GM12878 (cell line): ENCODE measurements at regions not wholly inside any gene's neighbourhood (a gene's known extent, or its start where the extent isn't known, plus 50 kb on each side); places are given as distances from the start of the nearest gene placed in this dataset.

Experiments used
- ATAC-seq: fragments of 200-7000 bp; cut with Tn5 transposase; 3 replicates; pipeline ENCODE4 v1.9.1; 2020; ENCODE audit warnings: mild to moderate bottlenecking, moderate library complexity
- BruUV-seq: library from RNA; stranded (reverse); fragments of 400-500 nt; replicated peaks from 2 replicates; lab custom pipeline; 2021; lab: Mats Ljungman, UMichigan
- CTCF ChIA-PET: fragments of 300-600 bp; sonication (Branson Sonifier 250); formaldehyde crosslinking; extraction: SDS; loops from one replicate; lab custom pipeline; 2021; ENCODE audit warnings: inconsistent platforms; lab: Yijun Ruan, JAX
- POLR2A ChIA-PET: fragments of 350-600 bp; formaldehyde crosslinking; extraction: SDS; loops from one replicate; lab custom pipeline; 2021; ENCODE audit warnings: inconsistent platforms; lab: Charles Lee
- RAD21 ChIA-PET: fragments of 300-600 bp; sonication (Branson Sonifier 250); formaldehyde crosslinking; loops from one replicate; lab custom pipeline; 2023; ENCODE audit warnings: antibody characterized with exemption; ENCODE audit not compliant: unreplicated experiment; lab: Charles Lee
- SMC1A ChIA-PET: fragments of 300-600 bp; sonication (Branson Sonifier 250); formaldehyde crosslinking; loops from one replicate; lab custom pipeline; 2023; ENCODE audit not compliant: unreplicated experiment, uncharacterized antibody; lab: Charles Lee
- DNase-seq: peaks from one replicate; pipeline ENCODE4 v3.0.0-alpha.2; 2011; ENCODE audit warnings: low read depth, low spot score
- FAIRE-seq: peaks from 3 replicates; lab custom pipeline; 2011; peaks lifted over from hg19 to GRCh38; lab: Jason Lieb, UNC
- H2AFZ ChIP-seq: 2 replicates; pipeline ENCODE4 v1.6.0; 2011; ENCODE audit warnings: low read depth, low read length, control low read depth; ENCODE audit not compliant: control insufficient read depth
- H3K27ac ChIP-seq: 2 replicates; pipeline ENCODE4 v1.5.1; 2011; ENCODE audit warnings: control low read depth; ENCODE audit not compliant: control insufficient read depth, insufficient read depth
- H3K27me3 ChIP-seq, 2 experiments: replicated peaks in 1 of 2; 2 replicates each; pipeline versions ENCODE4 v1.6.0 to v1.6.1; 2011; ENCODE audit warnings: low read length in 1 of 2; ENCODE audit not compliant: control insufficient read depth in 2 of 2, insufficient read depth in 2 of 2
- H3K36me3 ChIP-seq, 2 experiments: 2 replicates each; pipeline ENCODE4 v1.5.1; 2011; ENCODE audit warnings: low read length in 1 of 2; ENCODE audit not compliant: control insufficient read depth in 2 of 2, insufficient read depth in 2 of 2
- H3K4me1 ChIP-seq: 2 replicates; pipeline ENCODE4 v1.6.1; 2011; ENCODE audit warnings: mild to moderate bottlenecking, low read length, moderate library complexity, mixed read lengths; ENCODE audit not compliant: control insufficient read depth, insufficient read depth
- H3K4me2 ChIP-seq: 2 replicates; pipeline ENCODE4 v1.6.0; 2011; ENCODE audit warnings: control low read depth; ENCODE audit not compliant: control insufficient read depth, insufficient read depth
- H3K4me3 ChIP-seq: fragments of 200-600 bp; sonication (generic); 2 replicates; pipeline ENCODE4 v1.5.1; 2016
- H3K79me2 ChIP-seq: 2 replicates; pipeline ENCODE4 v1.6.0; 2011; ENCODE audit warnings: low read length; ENCODE audit not compliant: control insufficient read depth, insufficient read depth
- H3K9ac ChIP-seq: 2 replicates; pipeline ENCODE4 v1.8.0; 2011; ENCODE audit warnings: low read length, control low read depth, mixed read lengths; ENCODE audit not compliant: control insufficient read depth, insufficient read depth
- H3K9me3 ChIP-seq: replicated peaks from 3 replicates; pipeline ENCODE4 v1.5.1; 2011; ENCODE audit warnings: mild to moderate bottlenecking, low read length; ENCODE audit not compliant: control insufficient read depth, insufficient read depth
- H4K20me1 ChIP-seq: 2 replicates; pipeline ENCODE4 v1.6.0; 2011; ENCODE audit not compliant: control insufficient read depth, insufficient read depth
- BCLAF1 ChIP-seq: fragments of 450-650 bp; IDR thresholded peaks from 2 replicates; pipeline ENCODE4 v1.6.1; 2017; ENCODE audit warnings: antibody characterized with exemption, mild to moderate bottlenecking, moderate library complexity
- CBX5 ChIP-seq: sonication (generic); IDR thresholded peaks from 2 replicates; pipeline ENCODE4 v1.6.1; 2016; ENCODE audit warnings: low read depth, moderate library complexity, mild to moderate bottlenecking, inconsistent platforms
- CREM ChIP-seq: IDR thresholded peaks from 2 replicates; pipeline ENCODE4 v1.6.1; 2014; ENCODE audit warnings: antibody characterized with exemption, low read depth
- EZH2 ChIP-seq: IDR thresholded peaks from 2 replicates; pipeline ENCODE4 v1.6.1; 2012; ENCODE audit warnings: low read depth, mild to moderate bottlenecking, control low read depth, inconsistent platforms, low read length, borderline replicate concordance; ENCODE audit not compliant: control insufficient read depth
- HDAC2 ChIP-seq: fragments of 200-600 bp; sonication (generic); IDR thresholded peaks from 2 replicates; pipeline ENCODE4 v1.6.1; 2017
- IKZF1 ChIP-seq: fragments of 450-650 bp; conservative IDR thresholded peaks from 2 replicates; pipeline ENCODE4 v1.6.1; 2017; ENCODE audit warnings: antibody characterized with exemption, mild to moderate bottlenecking
- MTA2 ChIP-seq: fragments of 450-650 bp; IDR thresholded peaks from 2 replicates; pipeline ENCODE4 v1.6.1; 2016; ENCODE audit warnings: low read depth, mild to moderate bottlenecking, moderate library complexity
- PAX8 ChIP-seq: fragments of 450-650 bp; IDR thresholded peaks from 2 replicates; pipeline ENCODE4 v1.6.1; 2017; ENCODE audit warnings: mild to moderate bottlenecking, moderate library complexity
- PML ChIP-seq: IDR thresholded peaks from 2 replicates; pipeline ENCODE4 v1.6.1; 2012; ENCODE audit warnings: low read length, inconsistent platforms
- POLR2AphosphoS5 ChIP-seq: IDR thresholded peaks from 2 replicates; pipeline ENCODE4 v1.6.1; 2011; ENCODE audit warnings: mild to moderate bottlenecking, low read length, inconsistent platforms
- ZBTB11 ChIP-seq: fragments of 450-650 bp; formaldehyde crosslinking; IDR thresholded peaks from 2 replicates; pipeline ENCODE4 v1.5.0; 2022; ENCODE audit warnings: mild to moderate bottlenecking, missing genetic modification characterization
- in situ Hi-C: fragments of 300-500 bp; cut with MboI; formaldehyde crosslinking; loops from 9 replicates; pipeline ENCODE4 v1.14.3; 2018; ENCODE audit warnings: mixed read lengths
- intact Hi-C: fragments of 100-400 bp; cut with micrococcal nuclease; formaldehyde crosslinking; loops from one replicate; pipeline ENCODE4 v1.14.2; 2022; ENCODE audit not compliant: unreplicated experiment

GRCh38 chr7:93031795-93032194, 86.0 kb downstream of the SAMD9 start:
- CTCF ChIA-PET, result interaction anchor here (1.8 kb wide), 1 partner anchor 12 kb away, joined by 4 read pairs; no protein-coding TSS in a partner anchor
- no peak for DNase-seq
- Histone ChIP-seq H3K4me2 (no peak overlapping the region), H2AFZ (no peak overlapping the region), H3K4me1 (peaks cover 4% of the 10 kb centered on the region), H3K4me3 (no peak overlapping the region), H3K9ac (no peak overlapping the region), H3K27ac (no peak overlapping the region), H3K36me3 (no peaks in the 10 kb centered on the region), H3K27me3 (no peaks in the 10 kb centered on the region), H3K9me3 (peaks cover 3% of the 10 kb centered on the region; the same call in 2 of the 3 replicates), H4K20me1 (no peaks in the 10 kb centered on the region), H3K79me2 (no peaks in the 10 kb centered on the region)
- ATAC-seq, result no peak
- TF ChIP-seq HDAC2 (no peak), CBX5 (0 out of 2 replicates have a peak, but pooled peaks have one; percentile 47)
- SMC1A ChIA-PET, result no interaction called here
- BruUV-seq, result no TSS peak
- RAD21 ChIA-PET, result no interaction called here
- POLR2A ChIA-PET, result interaction anchor here (0.7 kb wide), 1 partner anchor 189 kb away, joined by 7 read pairs; no protein-coding TSS in a partner anchor
- intact Hi-C loops, result no loop called here
- in situ Hi-C loops, result no loop called here
- no peak for FAIRE-seq

DNA sequence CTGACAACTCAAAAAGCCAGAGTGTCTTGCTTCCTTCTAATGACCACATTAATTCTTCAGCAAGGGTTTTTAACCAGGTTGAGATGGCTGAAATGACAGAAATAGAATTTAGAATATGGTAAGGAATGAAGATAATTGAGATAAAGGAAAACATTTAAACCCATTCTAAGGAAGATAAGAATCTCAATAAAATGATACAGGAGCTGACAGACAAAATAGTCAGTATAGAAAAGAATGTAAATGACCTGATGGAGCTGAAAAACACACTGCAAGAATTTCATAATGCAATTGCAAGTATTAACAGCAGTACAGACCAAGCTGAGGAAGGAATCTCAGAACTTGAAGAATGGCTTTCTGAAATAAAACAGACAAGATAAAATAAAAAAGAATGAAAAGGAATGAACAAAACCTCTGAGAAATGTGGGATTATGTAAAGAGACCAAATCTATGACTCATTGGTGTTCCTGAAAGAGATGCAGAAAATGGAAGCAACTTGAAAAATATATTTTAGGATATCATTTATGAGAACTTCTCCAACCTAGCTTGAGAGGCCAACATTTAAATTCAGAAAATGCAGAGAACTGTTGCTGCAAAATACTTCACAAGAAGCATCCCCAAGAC, 87.1 kb downstream of the SAMD9 start:
- Histone ChIP-seq H3K9me3 (peaks cover 3% of the 10 kb centered on the region; the same call in 2 of the 3 replicates), H2AFZ (no peak overlapping the region), H3K4me3 (no peak overlapping the region), H3K4me1 (no peaks in the 10 kb centered on the region), H3K9ac (no peak overlapping the region), H3K4me2 (no peak overlapping the region), H3K27me3 (no peaks in the 10 kb centered on the region), H3K79me2 (no peaks in the 10 kb centered on the region), H3K36me3 (no peaks in the 10 kb centered on the region), H3K27ac (no peak overlapping the region), H4K20me1 (no peaks in the 10 kb centered on the region)
- SMC1A ChIA-PET, result no interaction called here
- BruUV-seq, result no TSS peak
- in situ Hi-C loops, result no loop called here
- RAD21 ChIA-PET, result no interaction called here
- ATAC-seq (no peak), FAIRE-seq (no peak), DNase-seq (no peak)
- intact Hi-C loops, result no loop called here
- CTCF ChIA-PET, result interaction anchor here (0.7 kb wide), 1 partner anchor 45 kb away, joined by 3 read pairs; no protein-coding TSS in a partner anchor
- POLR2A ChIA-PET, result no interaction called here
- no peak for TF ChIP-seq MTA2
- no peak for TF ChIP-seq CREM
- TF ChIP-seq BCLAF1, result no peak
- no peak for TF ChIP-seq ZBTB11 (CRISPR knock-in tag)
- no peak for TF ChIP-seq PML
- no peak for TF ChIP-seq POLR2AphosphoS5
- no peak for TF ChIP-seq IKZF1
- no peak for TF ChIP-seq EZH2
- TF ChIP-seq PAX8, result no peak
